NCI-H1092 (cell line): ENCODE measurements at regions not wholly inside any gene's neighbourhood (a gene's known extent, or its start where the extent isn't known, plus 50 kb on each side); places are given as distances from the start of the nearest gene placed in this dataset.

ENCODE experiments used
- DNase-seq: peaks from one replicate; lab custom pipeline; 2025; lab: John Stamatoyannopoulos, UW

GRCh38 chr2:67660015-67660602 is 263.0 kb downstream of the ETAA1 start:
- no peak for DNase-seq

DNA sequence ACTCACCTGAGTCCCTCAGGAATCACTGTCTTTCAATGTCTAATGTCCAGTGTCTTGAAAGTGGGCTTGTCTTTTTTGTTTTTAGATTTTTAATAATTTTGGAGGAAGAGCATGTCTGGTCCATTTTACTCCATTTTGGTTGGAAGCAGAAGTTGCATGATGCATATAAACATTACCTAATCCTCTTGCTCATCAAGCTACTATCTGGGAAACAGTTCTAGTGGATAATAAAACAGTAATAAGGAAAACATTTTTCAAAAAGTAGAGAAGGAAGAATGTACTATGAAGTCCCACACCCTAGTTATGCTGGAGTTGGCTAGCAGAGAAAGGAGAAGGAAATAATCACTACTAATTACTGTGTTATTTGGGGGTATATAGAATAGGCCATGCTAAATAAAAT is 263.7 kb downstream of the ETAA1 start:
- no peak for DNase-seq

- no peak for DNase-seq
Measured at GRCh38 chr2:67662222-67662621, 265.1 kb downstream of the ETAA1 start.

- no peak for DNase-seq
Measured at GRCh38 chr2:67663776-67664175, 266.6 kb downstream of the ETAA1 start.

- DNase-seq: no peak
Measured at GRCh38 chr2:67666386-67667053, 269.4 kb downstream of the ETAA1 start.

GRCh38 chr2:67667054-67667908 is 270.1 kb downstream of the ETAA1 start:
- DNase-seq: no peak

DNA sequence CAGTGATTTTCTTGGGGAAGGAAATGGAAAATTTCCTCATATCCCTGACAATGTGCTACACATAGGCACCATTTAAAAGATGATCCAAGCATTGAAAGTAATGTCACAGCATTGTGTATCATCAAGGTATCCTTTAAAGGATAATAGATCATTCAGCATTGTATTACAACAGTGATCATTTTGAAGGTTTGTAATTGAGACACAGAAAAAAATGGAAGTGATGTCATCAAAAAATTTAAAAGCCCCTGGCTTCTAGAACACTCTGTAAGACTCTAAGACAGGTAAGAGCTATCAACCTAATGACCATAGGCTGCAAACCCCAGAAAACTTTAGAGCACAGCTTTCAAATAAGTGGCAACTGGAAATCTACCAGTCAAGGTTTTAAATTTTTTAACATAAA is 271.4 kb downstream of the ETAA1 start:
- no peak for DNase-seq

GRCh38 chr2:67669168-67669567 is 272.0 kb downstream of the ETAA1 start:
- no peak for DNase-seq

GRCh38 chr2:67669766-67670165 is 272.6 kb downstream of the ETAA1 start:
- no peak for DNase-seq

DNA sequence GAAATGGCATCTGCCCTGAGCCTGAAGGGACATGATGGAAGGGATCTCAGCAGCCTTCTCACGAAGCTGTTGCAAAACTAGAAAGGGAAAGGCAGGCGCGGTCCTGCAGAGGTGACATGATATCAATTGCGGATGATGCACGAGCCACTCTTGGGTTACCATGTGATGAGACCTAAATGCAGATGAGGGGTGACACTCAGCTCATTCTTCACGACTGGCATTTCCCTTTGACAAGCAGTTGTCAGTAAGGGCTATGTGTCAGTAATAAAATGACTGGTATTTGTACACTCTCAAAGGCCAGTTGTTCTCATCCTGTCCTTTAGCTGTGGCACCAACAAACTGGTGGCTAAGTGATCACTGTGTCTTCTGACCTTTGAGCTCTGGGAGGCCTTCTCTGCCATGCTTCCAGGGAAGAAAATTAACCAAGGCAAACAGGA is 273.6 kb downstream of the ETAA1 start:
- DNase-seq: no peak

GRCh38 chr2:67671464-67672450 is 274.6 kb downstream of the ETAA1 start:
- no peak for DNase-seq

GRCh38 chr2:67674668-67675067 is 277.5 kb downstream of the ETAA1 start:
- no peak for DNase-seq

GRCh38 chr2:67684991-67685390 is 287.9 kb downstream of the ETAA1 start:
- DNase-seq: no peak

DNA sequence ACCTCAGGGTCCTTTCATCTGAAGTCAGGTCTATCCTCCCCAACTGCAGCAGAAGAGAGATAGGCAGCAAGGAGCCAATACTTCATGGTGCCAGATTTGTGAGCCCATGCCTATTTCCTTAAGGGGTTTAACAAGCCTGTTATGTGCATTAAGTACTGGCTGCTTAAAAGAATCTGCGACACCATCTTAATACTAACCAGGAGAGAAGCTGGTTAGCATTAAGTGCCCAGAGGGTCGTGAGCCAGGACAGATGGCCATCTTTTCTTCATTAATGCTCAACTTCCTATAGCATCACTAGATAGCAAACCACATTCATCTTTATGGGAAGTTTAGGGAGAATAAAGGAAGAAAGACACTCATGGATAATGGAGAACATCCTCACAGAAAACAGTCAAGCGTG is 289.1 kb downstream of the ETAA1 start:
- DNase-seq: no peak

DNA sequence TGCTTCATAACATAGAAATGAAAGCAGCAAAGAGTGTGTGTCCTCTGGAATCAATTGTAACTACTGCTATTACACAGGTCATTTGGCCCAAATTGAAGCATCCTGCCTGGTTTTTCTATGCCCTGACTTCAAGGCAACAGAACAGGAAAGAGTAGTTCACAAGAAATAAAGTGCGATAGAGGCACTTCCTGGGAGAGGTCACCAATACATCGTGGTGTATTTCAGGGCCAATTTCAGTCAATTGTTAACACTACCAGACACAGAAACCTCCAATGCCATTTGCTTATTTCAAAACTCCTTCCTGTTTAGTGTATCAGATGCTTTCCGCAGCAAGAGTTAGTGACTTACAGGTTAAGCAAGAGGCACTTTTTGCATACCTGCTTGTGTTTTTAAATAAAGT is 292.1 kb downstream of the ETAA1 start:
- DNase-seq: no peak

GRCh38 chr2:67689651-67690050 is 292.5 kb downstream of the ETAA1 start:
- DNase-seq: no peak

DNA sequence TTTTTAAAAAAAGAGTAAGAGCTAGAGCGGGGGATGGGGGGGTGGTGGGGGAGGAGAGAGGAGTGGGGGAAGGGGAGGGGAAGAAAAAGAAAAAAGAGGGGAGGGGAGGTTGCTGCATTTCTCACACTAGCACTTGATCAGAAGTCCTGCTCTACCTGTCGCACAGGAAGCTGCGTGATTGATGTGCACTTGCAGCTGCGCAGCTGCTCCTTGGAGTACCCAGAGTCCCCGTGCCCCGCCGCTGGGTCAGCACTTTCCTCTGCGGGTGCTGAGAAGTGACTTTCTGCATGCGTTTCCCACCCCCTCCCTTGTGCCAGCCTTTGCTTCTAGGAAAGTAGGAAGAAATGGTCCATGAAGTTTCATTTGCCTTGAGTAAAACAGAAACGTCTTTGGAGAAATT is 297.3 kb downstream of the ETAA1 start:
- no peak for DNase-seq

GRCh38 chr2:67701011-67701410 is 303.9 kb downstream of the ETAA1 start:
- no peak for DNase-seq

- no peak for DNase-seq
Measured at GRCh38 chr2:67702284-67702683, 305.2 kb downstream of the ETAA1 start.

DNA sequence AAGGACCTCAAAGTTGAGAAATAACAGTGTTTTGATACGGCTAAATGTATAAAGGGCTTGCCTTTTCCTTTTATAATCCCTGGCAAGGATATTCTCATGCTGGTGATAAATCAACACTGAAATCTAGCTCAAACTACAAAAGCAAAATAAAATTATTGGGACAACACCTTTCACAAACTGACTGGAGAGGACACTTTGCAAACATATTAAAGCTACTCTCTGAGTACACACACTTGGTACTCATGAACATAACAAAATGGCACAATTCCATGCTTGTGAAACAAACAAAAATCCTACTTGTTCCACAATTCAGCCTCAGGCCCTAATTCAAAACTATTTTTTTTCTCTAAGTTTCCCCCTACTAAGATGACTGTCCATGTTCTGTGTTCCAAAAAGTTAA is 305.8 kb downstream of the ETAA1 start:
- DNase-seq: no peak

GRCh38 chr2:67706082-67706481 is 308.9 kb downstream of the ETAA1 start:
- no peak for DNase-seq

- DNase-seq: no peak
Measured at GRCh38 chr2:67707896-67708295, 310.8 kb downstream of the ETAA1 start.
